Suppressor macrophage (primary cell): ENCODE measurements at regions not wholly inside any gene's neighbourhood (a gene's known extent, or its start where the extent isn't known, plus 50 kb on each side); places are given as distances from the start of the nearest gene placed in this dataset.

Experiments
- DNase-seq, 4 experiments: peaks; one replicate each; pipeline ENCODE4 v3.0.0-alpha.2; 2020 to 2022

DNA sequence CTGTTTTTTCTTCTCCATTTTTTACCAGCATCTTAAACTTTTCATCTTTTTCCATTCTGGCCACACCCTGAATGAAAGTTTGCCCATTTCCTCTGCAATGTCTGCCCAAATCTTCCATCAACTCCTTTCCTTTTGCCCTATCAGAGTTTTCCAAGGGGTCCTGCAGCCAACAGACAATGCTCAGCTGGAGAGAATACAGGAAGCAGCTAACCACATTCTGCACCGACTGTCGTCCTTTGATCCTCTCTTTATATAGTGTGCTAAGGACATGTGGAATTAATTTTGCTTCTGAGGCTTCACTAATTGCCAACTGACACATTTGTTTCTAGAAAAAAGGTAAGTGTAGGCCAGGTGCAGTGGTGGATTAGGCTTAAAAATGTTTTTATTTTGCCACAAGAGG, 50.5 kb upstream of the DLX2 start:
- DNase-seq, result no peak

DNA sequence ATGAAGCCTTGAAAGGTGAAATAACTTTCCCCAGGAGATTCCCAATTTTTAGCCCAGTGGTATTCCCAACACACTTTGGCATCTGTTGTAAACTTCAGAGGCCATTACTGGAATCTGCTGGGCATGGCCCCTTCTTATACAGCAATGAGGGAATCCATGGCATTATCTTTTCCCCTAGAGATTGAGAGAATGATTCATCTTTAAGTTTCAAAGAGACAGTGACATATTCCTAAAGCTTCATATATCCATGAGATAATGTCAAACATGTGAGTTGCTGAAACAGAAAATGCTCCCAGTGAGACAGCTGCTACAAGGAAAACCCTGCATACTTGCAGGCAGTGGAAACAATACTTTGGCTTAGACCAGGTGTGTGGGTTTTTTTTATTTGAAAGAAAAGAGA, 51.1 kb upstream of the DLX2 start:
- no peak for DNase-seq

DNA sequence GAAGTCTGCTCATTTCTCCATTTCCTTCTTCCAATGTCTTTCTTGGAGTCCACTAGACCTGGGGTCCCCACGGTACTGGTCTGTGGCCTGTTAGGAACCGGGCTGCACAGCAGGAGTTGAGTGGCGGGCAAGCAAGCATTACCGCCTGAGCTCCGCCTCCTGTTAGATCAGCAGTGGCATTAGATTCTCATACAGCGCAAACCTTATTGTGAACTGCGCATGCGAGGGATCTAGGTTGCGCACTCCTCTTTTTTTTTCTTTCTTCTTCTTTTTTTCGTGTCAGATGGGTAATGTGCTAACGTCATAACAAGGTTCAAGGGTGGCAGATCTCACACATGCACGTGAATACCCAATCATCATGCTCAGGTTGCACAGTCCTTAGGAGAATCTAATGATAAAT, 53.1 kb upstream of the DLX2 start:
- no peak for DNase-seq

DNA sequence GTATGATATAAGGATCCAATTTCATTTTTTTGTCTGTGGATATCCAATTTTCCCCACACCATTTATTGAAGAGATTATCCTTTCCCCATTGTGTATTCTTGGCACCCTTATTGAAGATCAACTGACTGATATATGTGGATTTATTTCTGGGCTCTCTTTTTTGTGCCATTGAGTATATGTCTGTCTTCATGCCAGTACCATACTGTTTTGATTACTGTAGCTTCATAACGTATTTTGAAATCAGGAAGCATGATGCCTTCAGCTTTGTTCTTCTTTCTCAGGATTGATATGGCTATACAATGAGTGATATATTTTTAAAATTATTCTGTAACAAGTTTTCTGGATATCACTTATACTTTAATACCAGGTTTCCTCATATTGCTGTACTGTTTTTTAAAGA, 58.1 kb upstream of the DLX2 start:
- DNase-seq, result no peak

GRCh38 chr2:172162225-172162733, 59.6 kb upstream of the DLX2 start:
- DNase-seq, result no peak

- no peak for DNase-seq
These were observed 60.1 kb upstream of the DLX2 start for GRCh38 chr2:172162739-172163336.

- DNase-seq, result peak; percentile 78 to 93 (median 88)
These were observed 66.2 kb upstream of the DLX2 start for GRCh38 chr2:172168917-172169346.

- DNase-seq, result no peak
These were observed 66.9 kb upstream of the DLX2 start for GRCh38 chr2:172169611-172170010.

DNA sequence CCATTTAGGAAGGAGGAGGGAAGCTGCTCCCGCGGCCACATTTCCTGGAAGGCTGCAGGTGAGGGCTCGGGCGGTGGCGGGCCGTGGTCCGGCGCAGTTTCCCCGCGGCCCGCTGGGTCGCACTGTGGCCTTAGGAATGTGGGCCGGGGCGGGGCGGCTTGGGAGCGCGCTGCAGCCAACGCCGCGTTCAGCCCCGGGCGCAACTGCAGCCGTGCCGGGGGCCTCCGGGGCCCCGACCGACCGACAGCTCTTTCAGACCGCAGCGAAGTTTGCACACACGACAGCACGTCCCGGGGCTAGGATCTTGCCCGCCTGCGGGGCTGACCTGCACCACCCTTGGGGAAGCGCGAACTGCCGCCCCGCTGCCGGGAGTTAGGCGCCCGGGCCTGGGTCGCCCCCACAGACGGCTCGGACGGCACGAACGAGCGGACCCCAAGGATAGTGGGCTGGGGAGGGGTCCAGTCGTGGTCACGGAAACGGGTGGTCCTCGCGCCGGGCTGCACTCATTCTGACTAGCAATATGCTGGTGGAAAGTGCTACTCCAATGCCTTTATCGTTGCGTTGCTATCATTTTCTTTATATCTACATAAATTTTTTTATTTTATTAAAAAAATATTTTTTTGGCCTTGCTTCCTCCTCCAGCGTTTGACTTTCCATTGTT, 69.9 kb upstream of the DLX2 start:
- peak; percentile 65 to 92 (median 84) for DNase-seq

DNA sequence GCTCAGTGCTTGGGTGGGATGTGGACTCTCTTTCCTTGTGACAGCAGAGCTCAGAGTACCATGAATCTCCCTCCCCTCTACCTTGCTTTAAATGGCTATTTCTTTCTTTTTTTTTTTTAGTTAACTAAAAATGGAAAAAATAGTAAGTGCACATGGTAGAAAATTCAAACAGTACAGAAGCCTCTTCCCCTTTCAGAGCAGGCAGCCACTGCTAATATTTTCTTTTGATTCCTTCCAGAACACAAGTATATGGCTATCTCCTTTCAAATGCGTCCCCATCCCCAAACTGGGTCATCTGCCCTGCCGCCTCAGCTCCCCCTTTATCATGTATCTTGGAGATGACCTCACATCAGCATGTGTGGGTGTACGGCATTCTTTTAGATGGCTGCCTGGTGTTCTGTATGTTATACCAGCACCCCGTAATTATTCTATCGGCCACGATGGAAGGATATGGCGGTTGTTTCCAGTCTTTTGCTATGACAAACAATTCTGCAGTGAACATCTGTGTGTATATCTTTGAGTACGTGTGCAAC, 70.5 kb upstream of the DLX2 start:
- DNase-seq, result peak in 1 of 4 experiments; percentile 11

GRCh38 chr2:172177581-172177980, 74.9 kb upstream of the DLX2 start:
- DNase-seq, result peak in 2 of 4 experiments; percentile 45 to 49

- DNase-seq, result peak in 2 of 4 experiments; percentile 22 to 39
These were observed 75.3 kb upstream of the DLX2 start for GRCh38 chr2:172177996-172178395.

DNA sequence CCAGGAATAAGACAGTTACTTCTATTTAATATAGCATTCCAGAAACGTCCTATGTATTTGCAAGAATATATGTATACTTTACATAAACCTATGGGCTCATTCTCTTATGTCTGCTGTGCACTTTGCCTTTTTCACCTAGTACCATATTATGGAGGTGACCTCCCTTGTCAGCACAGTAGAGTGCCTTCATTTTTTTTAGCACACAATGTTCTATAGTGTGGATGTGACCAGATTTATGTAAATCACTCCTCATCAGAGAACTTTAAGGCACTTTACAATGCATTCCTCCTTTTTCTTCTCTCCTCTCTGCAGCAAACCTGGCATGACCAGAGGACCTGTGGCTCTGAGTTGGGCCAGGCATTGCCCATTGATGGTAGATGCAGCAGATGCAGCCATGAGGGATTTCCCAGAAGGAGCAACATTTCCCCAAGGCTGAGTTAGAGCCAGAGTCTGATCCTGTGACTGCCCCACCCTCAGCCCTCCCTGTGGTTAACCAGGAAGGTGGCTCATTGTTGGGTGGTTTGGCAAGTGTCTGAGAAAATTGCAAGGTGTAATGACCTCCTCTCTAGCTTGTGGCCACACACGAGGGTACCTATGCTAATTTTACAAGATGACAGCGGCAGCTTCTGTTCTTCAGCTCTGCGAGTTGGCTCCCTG, 76.5 kb upstream of the DLX2 start:
- peak in 1 of 4 experiments; percentile 50 for DNase-seq

GRCh38 chr2:172181840-172182239, 79.1 kb upstream of the DLX2 start:
- no peak for DNase-seq

GRCh38 chr2:172182624-172183023, 79.9 kb upstream of the DLX2 start:
- no peak for DNase-seq

DNA sequence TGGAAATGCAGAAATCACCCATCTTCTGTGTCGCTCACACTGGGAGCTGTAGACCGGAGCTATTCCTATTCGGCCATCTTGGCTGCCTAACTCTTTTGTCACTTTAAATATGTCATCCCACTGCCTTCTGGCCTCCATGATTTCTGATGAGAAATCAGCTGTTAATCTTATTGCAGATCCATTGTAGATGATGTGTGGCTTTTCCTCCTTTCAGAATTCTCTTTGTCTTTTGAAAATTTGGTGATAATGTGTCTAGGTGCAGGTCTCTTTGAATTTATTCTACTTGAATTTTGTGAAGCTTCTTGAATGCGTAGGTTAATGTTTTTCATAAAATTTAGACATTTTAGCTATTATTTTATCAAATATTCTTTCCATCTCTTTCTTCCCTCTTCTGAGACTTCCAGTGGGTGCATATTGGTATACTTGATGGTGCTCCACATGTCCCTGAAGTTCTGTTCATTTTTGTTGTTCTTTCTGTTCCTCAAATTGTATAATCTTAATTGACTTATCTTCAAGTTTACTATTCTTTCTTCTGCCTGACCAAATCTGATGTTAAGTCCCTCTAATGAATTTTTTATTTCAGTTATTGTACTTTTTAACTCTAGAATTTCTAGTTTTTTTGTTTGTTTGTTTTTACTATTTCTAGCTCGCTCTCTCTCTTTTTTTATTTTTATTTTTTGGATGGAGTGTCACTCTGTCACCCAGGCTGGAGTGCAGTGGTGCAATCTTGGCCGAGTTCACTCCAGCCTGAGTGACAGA, 90.8 kb upstream of the DLX2 start:
- no peak for DNase-seq

GRCh38 chr2:172195836-172196376, 93.2 kb upstream of the DLX2 start:
- DNase-seq, result no peak

DNA sequence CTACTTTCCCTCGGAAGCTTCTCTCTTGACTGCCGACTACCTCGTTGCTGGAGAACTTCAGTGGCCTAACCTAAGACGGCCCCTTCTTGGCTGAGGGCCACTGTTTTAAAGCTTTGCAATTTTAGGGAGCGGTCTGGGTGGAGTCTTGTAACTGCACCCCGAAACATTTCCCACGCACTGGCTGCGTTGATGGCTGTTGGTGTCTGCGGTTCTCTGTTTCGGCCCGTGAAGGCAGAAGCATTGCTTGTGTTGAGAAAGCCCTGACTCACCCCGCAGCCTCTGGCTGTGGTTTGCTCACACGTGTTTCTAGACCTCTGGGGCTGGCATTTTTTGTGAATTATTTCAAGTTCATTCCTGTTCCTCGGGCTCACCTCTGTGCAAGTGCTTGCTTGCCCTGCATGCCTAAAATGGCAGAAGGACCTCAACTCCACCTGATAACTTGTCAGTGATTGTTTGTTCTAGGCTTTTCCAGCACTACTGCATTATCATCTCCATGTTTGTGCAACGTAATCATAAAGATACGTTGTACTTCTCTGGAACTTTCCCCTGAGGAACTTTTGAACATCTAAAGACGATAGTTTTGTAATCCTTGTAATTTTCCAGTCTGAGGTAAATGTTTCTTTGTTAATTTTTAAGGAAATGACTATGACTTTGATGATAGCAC, 94.2 kb upstream of the DLX2 start:
- peak; percentile 79 to 89 (median 85) for DNase-seq

DNA sequence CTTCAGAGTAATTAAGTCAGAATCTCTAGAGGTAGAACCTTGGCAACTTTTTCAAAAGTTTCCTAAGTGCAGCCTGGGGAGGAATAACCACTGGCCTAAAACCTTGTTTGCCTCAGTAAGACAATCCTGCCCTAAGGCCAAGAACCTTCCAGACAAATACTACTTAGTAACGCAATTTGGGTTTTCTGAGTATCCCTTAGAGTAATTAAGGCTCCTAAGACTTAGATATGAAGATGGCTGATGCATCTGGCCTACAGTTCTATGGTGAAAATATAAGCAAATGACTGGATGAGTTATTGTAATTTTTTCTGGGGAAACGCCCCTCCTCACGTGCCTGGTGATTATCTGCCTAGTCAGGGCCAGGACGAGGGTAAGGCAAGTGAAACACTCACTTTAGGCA, 95.7 kb upstream of the DLX2 start:
- DNase-seq, result no peak

- DNase-seq, result no peak
These were observed 96.2 kb upstream of the DLX2 start for GRCh38 chr2:172198908-172199307.

- DNase-seq, result peak; percentile 45 to 66 (median 58)
These were observed 97.9 kb upstream of the DLX2 start for GRCh38 chr2:172200495-172201085.
